Mucosa of descending colon (tissue), 3 donors: ENCODE measurements at regions not wholly inside any gene's neighbourhood (a gene's known extent, or its start where the extent isn't known, plus 50 kb on each side); places are given as distances from the start of the nearest gene placed in this dataset.

ENCODE experiments used
- ATAC-seq: fragments of 200-7000 bp; cut with Tn5 transposase; one replicate; pipeline ENCODE4 v1.9.1; 2020; ENCODE audit warnings: mild to moderate bottlenecking, moderate library complexity
- DNase-seq, 3 donors: peaks; one replicate each; pipeline ENCODE4 v3.0.0-alpha.2; 2020
- H3K36me3 ChIP-seq: fragments of 200-600 bp; one replicate; pipeline ENCODE4 v1.8.0; 2021; ENCODE audit warnings: low read depth, mild to moderate bottlenecking
- H3K4me1 ChIP-seq: fragments of 200-600 bp; one replicate; pipeline ENCODE4 v1.8.0; 2021; ENCODE audit warnings: low read depth, mild to moderate bottlenecking
- H3K4me3 ChIP-seq: fragments of 200-600 bp; one replicate; pipeline ENCODE4 v1.8.0; 2021; ENCODE audit warnings: mild to moderate bottlenecking
- H3K9me3 ChIP-seq: fragments of 200-600 bp; one replicate; pipeline ENCODE4 v1.8.0; 2021; ENCODE audit warnings: mild to moderate bottlenecking
- intact Hi-C, 2 donors: fragments of 100-400 bp; cut with DNase I in 1 of 2; cut with micrococcal nuclease in 1 of 2; formaldehyde crosslinking; loops; one replicate each; pipeline versions ENCODE4 v1.11.0 to v1.11.1; 2022; cut with DNase I, micrococcal nuclease
- TF ChIP-seq, protein P1 (sequence below): fragments of 200-600 bp; IDR thresholded peaks from one replicate; pipeline ENCODE4 v1.8.0; 2022; ENCODE audit warnings: antibody characterized with exemption, mild to moderate bottlenecking
- donor health status: DM: no; HTN: no; CAD: no; lungs with moderate emphysema.
- donor health status: DM: no; HTN: no; CAD: no.
- donor health status: DM: no; HTN: yes; CAD: no.

DNA sequence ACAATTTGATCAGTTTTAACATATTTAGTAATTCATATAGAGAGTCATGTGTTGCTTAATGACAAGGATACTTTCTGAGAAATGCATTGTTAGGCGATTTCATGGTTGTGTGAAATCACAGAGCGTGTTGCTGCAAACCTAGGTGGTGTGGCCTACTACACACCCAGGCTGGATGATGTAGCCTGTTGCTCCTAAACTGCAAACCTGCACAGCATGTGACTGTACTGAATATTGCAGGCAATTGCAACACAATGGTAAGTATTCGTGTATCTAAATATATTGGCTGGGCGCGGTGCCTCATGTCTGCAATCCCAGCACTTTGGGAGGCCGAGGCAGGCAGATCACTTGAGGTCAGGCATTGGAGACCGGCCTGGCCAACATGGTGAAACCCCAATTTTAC, 73.7 kb upstream of the BAIAP2L1 start:
- Histone ChIP-seq H3K4me3 (no peak overlapping the region), H3K4me1 (no peaks in the 10 kb centered on the region), H3K9me3 (no peaks in the 10 kb centered on the region), H3K36me3 (no peaks in the 10 kb centered on the region)
- DNase-seq: no peak
- no peak for ATAC-seq
- intact Hi-C loops: no loop called here
- TF ChIP-seq, protein P1, sequence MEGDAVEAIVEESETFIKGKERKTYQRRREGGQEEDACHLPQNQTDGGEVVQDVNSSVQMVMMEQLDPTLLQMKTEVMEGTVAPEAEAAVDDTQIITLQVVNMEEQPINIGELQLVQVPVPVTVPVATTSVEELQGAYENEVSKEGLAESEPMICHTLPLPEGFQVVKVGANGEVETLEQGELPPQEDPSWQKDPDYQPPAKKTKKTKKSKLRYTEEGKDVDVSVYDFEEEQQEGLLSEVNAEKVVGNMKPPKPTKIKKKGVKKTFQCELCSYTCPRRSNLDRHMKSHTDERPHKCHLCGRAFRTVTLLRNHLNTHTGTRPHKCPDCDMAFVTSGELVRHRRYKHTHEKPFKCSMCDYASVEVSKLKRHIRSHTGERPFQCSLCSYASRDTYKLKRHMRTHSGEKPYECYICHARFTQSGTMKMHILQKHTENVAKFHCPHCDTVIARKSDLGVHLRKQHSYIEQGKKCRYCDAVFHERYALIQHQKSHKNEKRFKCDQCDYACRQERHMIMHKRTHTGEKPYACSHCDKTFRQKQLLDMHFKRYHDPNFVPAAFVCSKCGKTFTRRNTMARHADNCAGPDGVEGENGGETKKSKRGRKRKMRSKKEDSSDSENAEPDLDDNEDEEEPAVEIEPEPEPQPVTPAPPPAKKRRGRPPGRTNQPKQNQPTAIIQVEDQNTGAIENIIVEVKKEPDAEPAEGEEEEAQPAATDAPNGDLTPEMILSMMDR: no peak

DNA sequence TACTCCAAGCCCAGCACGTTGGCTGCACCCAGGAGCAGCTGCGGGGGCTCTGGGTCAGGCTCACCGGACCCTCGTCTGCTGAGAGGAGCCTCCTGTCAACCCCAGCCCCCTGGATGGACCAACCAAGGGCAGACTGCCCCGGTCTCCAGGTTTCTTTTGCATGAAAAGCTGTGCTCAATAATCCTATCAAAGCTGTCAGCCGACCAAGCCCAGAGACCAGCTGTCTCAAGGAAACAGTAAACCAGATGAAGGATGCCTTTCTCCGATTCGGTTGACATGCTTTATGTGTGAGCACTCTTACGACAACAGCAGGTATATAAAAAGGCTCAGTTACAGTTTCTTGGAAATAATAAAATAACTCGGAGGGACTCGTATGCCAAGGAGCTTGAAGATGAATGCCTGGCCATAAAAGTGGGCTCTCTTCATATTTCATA, 71.6 kb upstream of the BAIAP2L1 start:
- ATAC-seq (no peak), DNase-seq (no peak)
- H3K36me3 ChIP-seq: no peaks in the 10 kb centered on the region
- H3K9me3 ChIP-seq: no peaks in the 10 kb centered on the region
- TF ChIP-seq, protein P1: no peak
- intact Hi-C loops: no loop called here
- H3K4me1 ChIP-seq: no peaks in the 10 kb centered on the region
- no peak overlapping the region for H3K4me3 ChIP-seq

DNA sequence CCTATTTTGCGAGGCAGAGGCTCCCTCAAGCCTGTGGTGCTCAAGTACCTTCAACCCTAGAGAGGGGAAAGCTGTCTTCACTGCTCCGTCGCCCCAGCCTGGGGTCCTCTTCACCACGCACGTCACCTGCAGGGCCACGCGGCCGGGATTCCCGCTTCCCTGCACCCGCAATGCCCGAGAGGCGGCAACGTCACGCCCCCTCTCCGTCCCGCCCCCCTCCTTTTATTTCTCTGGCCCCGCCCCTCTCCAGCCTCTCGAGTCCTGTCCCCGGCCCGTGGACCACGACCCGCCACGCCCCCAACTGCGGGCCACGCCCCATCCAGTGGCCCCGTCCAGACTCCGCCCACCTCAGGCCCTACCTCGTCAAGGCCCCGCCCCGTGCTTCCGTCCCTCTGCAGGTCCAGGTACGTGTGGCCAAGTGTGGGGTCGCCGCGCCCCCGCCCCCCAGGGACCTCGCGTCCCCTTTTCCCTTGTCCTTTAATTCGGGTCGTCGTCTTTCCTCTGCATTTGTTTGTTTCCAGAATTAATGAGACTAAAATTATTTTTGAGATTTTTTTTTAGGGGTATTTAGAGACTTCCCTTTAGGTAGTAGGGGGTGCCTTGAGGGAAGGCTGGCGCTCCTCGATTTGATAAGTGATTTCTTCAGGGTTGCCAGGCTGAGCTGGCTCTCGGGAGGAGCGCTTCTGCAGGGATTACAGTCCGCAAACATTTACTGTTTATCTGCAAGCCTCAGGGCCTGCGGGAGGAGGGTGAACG, 69.8 kb upstream of the BAIAP2L1 start:
- intact Hi-C loops: no loop called here
- peak; percentile 74 to 93 (median 88) for DNase-seq
- H3K9me3 ChIP-seq: no peaks in the 10 kb centered on the region
- TF ChIP-seq, protein P1: no peak
- ATAC-seq: peak; percentile 97
- no peak overlapping the region for H3K4me3 ChIP-seq
- H3K36me3 ChIP-seq: no peaks in the 10 kb centered on the region
- no peaks in the 10 kb centered on the region for H3K4me1 ChIP-seq

DNA sequence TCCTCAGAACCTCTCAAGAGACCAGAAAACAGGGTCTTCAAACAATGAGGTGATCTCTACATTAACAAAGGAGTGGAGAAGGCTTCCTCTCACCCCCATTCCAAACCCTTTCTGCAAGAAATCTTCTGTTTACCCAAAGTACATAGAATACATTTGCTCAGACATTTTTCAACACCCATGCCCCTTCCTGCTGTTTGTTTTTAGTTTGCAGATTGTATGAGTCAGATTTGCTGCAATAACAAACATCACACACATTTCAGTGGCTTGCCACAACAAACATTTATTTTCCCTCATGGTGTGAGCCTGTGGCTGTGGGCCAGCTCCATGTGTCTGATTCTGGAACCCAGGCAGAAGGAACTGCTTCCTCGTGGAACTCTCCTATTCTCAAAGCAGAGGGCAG, 68.2 kb upstream of the BAIAP2L1 start:
- Histone ChIP-seq H3K36me3 (no peaks in the 10 kb centered on the region), H3K4me1 (no peaks in the 10 kb centered on the region), H3K4me3 (no peak overlapping the region), H3K9me3 (no peaks in the 10 kb centered on the region)
- TF ChIP-seq, protein P1: no peak
- DNase-seq (no peak), ATAC-seq (no peak)
- intact Hi-C loops: no loop called here

DNA sequence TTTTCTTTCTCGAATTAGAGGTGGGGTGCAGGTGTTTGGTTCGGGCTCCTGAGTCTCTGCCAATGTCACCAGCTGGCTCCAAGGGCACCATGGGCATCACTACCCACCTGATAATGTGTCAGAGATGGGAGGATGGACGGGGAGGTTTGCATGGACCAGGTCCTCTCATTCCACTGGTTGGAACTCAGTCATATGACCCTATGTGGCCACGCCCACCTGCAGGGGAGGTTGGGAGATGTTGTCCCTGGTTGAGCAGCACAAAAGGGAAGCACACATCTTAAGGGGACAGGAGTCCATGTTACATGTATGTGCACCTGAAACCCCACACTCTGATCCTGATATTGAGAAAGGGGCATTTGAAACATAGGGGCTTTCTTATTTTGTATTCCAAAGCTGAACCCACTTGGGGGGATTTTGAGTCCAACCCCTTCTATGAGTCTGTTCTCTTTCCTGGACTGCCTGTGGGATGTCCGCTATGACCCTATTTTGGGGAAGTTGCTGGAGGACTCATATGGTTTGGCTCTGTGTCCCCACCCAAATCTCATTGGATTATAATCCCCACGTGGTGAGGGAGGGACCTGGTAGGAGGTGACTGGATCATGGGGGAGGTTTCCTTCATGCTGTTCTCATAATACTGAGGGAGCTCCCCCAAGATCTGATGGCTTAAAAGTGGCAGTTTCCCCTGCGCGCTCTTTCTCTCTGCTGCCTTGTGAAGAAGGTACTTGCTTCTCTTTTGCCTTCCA, 66.9 kb upstream of the BAIAP2L1 start:
- ATAC-seq: no peak

More for the DNA sequence above, 66.9 kb upstream of the BAIAP2L1 start:
- Histone ChIP-seq H3K36me3 (no peaks in the 10 kb centered on the region), H3K4me1 (no peaks in the 10 kb centered on the region), H3K9me3 (no peaks in the 10 kb centered on the region), H3K4me3 (no peak overlapping the region)
- no peak for DNase-seq
- intact Hi-C loops: no loop called here
- TF ChIP-seq, protein P1: no peak
